Naive thymus-derived CD4-positive, alpha-beta T cell (primary cell): ENCODE measurements at regions not wholly inside any gene's neighbourhood (a gene's known extent, or its start where the extent isn't known, plus 50 kb on each side); places are given as distances from the start of the nearest gene placed in this dataset.
"Not testable (repeated sequence)": the region's sequence is repeated elsewhere in the genome, so short reads cannot be mapped to it uniquely, and the experiment has no call there.

Experiments used
- ATAC-seq: fragments of 150-1000 bp; cut with Tn5 transposase; 2 replicates; pipeline ENCODE4 v1.10.0; 2021; ENCODE audit warnings: mild to moderate bottlenecking, moderate library complexity
- CTCF ChIA-PET: fragments of 350-600 bp; sonication (Branson Sonifier 250); formaldehyde crosslinking; loops from one replicate; lab custom pipeline; 2021; ENCODE audit warnings: antibody characterized with exemption; lab: Charles Lee
- POLR2A ChIA-PET: fragments of 350-600 bp; sonication (Branson Sonifier 250); formaldehyde crosslinking; loops from one replicate; lab custom pipeline; 2021; ENCODE audit warnings: antibody characterized with exemption, inconsistent platforms; lab: Charles Lee
- DNase-seq, 9 donors: peaks; one replicate each; pipeline versions ENCODE4 v3.0.0 to v3.0.0-alpha.2; 2020 to 2022; ENCODE audit warnings: mixed read lengths in 1 of 9
- H3K27ac ChIP-seq: one replicate; pipeline ENCODE4 v1.7.0; 2013; ENCODE audit warnings: mild to moderate bottlenecking, low read depth, low read length, moderate library complexity
- H3K27me3 ChIP-seq, 2 donors: one replicate each; pipeline ENCODE4 v1.7.0; 2013; ENCODE audit warnings: low read length in 2 of 2, mild to moderate bottlenecking in 2 of 2, moderate library complexity in 2 of 2; ENCODE audit not compliant: control insufficient read depth in 2 of 2, insufficient read depth in 2 of 2
- H3K36me3 ChIP-seq, 3 experiments: 1 replicate in 2 of 3; 2 replicates in 1 of 3; pipeline ENCODE4 v1.7.0; 2013; ENCODE audit warnings: low read length in 3 of 3, mild to moderate bottlenecking in 3 of 3, moderate library complexity in 1 of 3; ENCODE audit not compliant: insufficient read depth in 3 of 3, control insufficient read depth in 2 of 3
- H3K4me1 ChIP-seq, 2 donors: one replicate each; pipeline ENCODE4 v1.7.0; 2013; ENCODE audit warnings: low read length in 2 of 2, mild to moderate bottlenecking in 2 of 2, moderate library complexity in 1 of 2; ENCODE audit not compliant: control insufficient read depth in 2 of 2, insufficient read depth in 2 of 2
- H3K4me3 ChIP-seq: 2 replicates; pipeline ENCODE4 v1.7.0; 2013; ENCODE audit warnings: mild to moderate bottlenecking, low read length
- H3K9me3 ChIP-seq, 3 experiments: 1 replicate in 2 of 3; 2 replicates in 1 of 3; pipeline ENCODE4 v1.7.0; 2013; ENCODE audit warnings: low read length in 3 of 3; ENCODE audit not compliant: control insufficient read depth in 2 of 3
- H3K27ac Mint-ChIP-seq, 9 donors: one replicate each; pipeline ENCODE4 v1.8.0; 2020 to 2022; ENCODE audit warnings: mixed read lengths in 9 of 9, mild to moderate bottlenecking in 8 of 9, moderate library complexity in 5 of 9, inconsistent platforms in 2 of 9
- H3K27me3 Mint-ChIP-seq, 5 donors: one replicate each; pipeline ENCODE4 v1.8.0; 2021 to 2022; ENCODE audit warnings: mixed read lengths in 5 of 5, mild to moderate bottlenecking in 1 of 5
- H3K36me3 Mint-ChIP-seq, 5 donors: one replicate each; pipeline ENCODE4 v1.8.0; 2020 to 2022; ENCODE audit warnings: mixed read lengths in 5 of 5, mild to moderate bottlenecking in 3 of 5, inconsistent platforms in 1 of 5
- H3K4me1 Mint-ChIP-seq, 7 donors: one replicate each; pipeline ENCODE4 v1.8.0; 2020 to 2022; ENCODE audit warnings: mixed read lengths in 7 of 7, mild to moderate bottlenecking in 3 of 7, inconsistent platforms in 1 of 7
- H3K4me3 Mint-ChIP-seq, 10 donors: one replicate each; pipeline ENCODE4 v1.8.0; 2020 to 2022; ENCODE audit warnings: mild to moderate bottlenecking in 10 of 10, mixed read lengths in 10 of 10, moderate library complexity in 6 of 10, inconsistent platforms in 2 of 10
- H3K9me3 Mint-ChIP-seq, 11 donors: one replicate each; pipeline ENCODE4 v1.8.0; 2020 to 2022; ENCODE audit warnings: mixed read lengths in 11 of 11, mild to moderate bottlenecking in 4 of 11, inconsistent platforms in 1 of 11, moderate library complexity in 1 of 11
- intact Hi-C, 2 donors: fragments of 100-400 bp; cut with micrococcal nuclease; formaldehyde crosslinking; loops; one replicate each; pipeline ENCODE4 v1.15.1; 2023

DNA sequence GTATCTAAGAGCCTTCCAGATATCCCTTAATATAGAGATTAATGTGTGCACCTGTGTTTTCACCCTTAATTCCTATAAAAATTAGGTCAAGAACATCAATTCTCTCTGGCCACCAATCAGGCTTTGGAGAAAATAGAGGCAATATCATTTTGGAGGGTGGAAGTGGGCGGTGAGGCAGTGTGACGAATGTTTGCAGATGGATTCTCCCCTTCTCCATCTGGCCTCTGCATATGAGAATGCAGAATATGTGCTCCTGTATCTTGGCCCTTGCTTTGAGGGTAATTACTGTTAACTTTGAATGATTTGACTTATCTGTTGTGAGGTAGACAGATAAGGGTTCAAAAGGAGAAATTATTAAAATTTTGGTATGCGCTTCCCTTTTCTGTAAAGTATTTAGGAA, 304.0 kb upstream of the NPSR1 start:
- Histone ChIP-seq H3K27ac (no peak overlapping the region), H3K4me1 (no peaks in the 10 kb centered on the region), H3K36me3 (no peaks in the 10 kb centered on the region), H3K4me3 (no peak overlapping the region), H3K27me3 (no peaks in the 10 kb centered on the region), H3K9me3 (no peaks in the 10 kb centered on the region)
- ATAC-seq (no peak), DNase-seq (no peak)
- H3K36me3 Mint-ChIP-seq: no peaks in the 10 kb centered on the region
- no peaks in the 10 kb centered on the region for H3K27me3 Mint-ChIP-seq
- intact Hi-C loops: no loop called here
- ChIA-PET POLR2A (no interaction called here), CTCF (no interaction called here)
- H3K4me1 Mint-ChIP-seq: no peaks in the 10 kb centered on the region
- no peak overlapping the region for H3K27ac Mint-ChIP-seq
- H3K9me3 Mint-ChIP-seq: peaks cover 0 to 9% (median 0%) of the 10 kb centered on the region in 11 donors
- H3K4me3 Mint-ChIP-seq: no peak overlapping the region

DNA sequence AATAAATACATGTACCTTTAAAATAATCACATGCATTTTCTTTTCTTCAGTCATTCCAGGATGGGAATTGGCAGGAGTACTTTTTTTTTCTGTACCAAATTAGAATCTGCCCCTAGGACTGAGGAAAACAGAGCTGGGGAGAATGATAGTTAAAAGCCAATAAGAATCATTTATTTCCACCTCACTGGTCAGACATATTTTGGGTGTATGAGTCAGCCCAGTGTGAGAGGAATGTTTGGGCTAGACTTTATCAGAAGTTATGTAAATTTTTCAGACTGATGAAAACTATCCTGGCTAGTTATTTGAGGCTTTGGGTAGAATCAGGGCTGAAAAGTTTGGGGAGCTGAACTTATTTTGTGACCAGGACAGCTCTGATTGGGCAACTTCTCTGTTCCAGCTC, 303.1 kb upstream of the NPSR1 start:
- no peaks in the 10 kb centered on the region for H3K36me3 ChIP-seq
- POLR2A ChIA-PET: no interaction called here
- no peak overlapping the region for H3K27ac ChIP-seq
- Mint-ChIP-seq H3K9me3 (peaks cover 0 to 9% (median 0%) of the 10 kb centered on the region in 11 donors), H3K36me3 (no peaks in the 10 kb centered on the region), H3K27me3 (no peaks in the 10 kb centered on the region), H3K4me3 (no peak overlapping the region), H3K27ac (no peak overlapping the region), H3K4me1 (no peaks in the 10 kb centered on the region)
- H3K4me3 ChIP-seq: no peak overlapping the region
- no peak for ATAC-seq
- intact Hi-C loops: no loop called here
- CTCF ChIA-PET: no interaction called here
- H3K9me3 ChIP-seq: no peaks in the 10 kb centered on the region
- H3K27me3 ChIP-seq: no peaks in the 10 kb centered on the region
- no peaks in the 10 kb centered on the region for H3K4me1 ChIP-seq
- no peak for DNase-seq

- Mint-ChIP-seq H3K27ac (no peak overlapping the region), H3K4me3 (no peak overlapping the region), H3K4me1 (no peaks in the 10 kb centered on the region), H3K36me3 (no peaks in the 10 kb centered on the region), H3K9me3 (peaks cover 0 to 9% (median 0%) of the 10 kb centered on the region in 11 donors), H3K27me3 (no peaks in the 10 kb centered on the region)
- no peak overlapping the region for H3K27ac ChIP-seq
- intact Hi-C loops: no loop called here
- no peak overlapping the region for H3K4me3 ChIP-seq
- POLR2A ChIA-PET: no interaction called here
- H3K4me1 ChIP-seq: no peaks in the 10 kb centered on the region
- no peak for DNase-seq
- no peaks in the 10 kb centered on the region for H3K9me3 ChIP-seq
- CTCF ChIA-PET: interaction anchor here (1.1 kb wide), 1 partner anchor 37 kb away, joined by 3 read pairs; no protein-coding TSS in a partner anchor
- ATAC-seq: no peak
- H3K27me3 ChIP-seq: no peaks in the 10 kb centered on the region
- no peaks in the 10 kb centered on the region for H3K36me3 ChIP-seq
Observed at GRCh38 chr7:34357068-34357467, 300.9 kb upstream of the NPSR1 start.

DNA sequence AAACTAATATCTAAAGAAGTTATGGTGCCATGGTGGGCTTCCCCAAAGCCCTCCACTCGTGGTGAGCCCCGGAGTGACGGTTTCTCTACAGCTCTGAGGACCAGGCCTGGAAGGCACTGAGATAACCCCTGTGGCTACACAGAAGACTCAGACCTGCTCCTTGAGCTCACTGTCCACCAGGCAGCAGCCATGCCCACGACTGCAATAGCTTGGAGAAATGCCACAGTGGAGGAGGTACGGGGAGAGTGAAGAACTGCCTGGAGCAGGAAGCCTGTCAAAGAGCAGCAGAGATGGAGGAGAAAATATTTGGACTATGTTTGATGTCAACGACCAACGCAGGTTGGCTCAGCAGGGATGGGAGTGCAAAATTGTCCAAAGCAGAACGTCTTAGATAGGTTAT, 300.1 kb upstream of the NPSR1 start:
- Mint-ChIP-seq H3K36me3 (no peaks in the 10 kb centered on the region), H3K27ac (no peak overlapping the region), H3K4me1 (no peaks in the 10 kb centered on the region), H3K27me3 (no peaks in the 10 kb centered on the region), H3K4me3 (no peak overlapping the region), H3K9me3 (peaks cover 0 to 9% (median 0%) of the 10 kb centered on the region in 11 donors)
- ATAC-seq (no peak), DNase-seq (no peak)
- POLR2A ChIA-PET: no interaction called here
- CTCF ChIA-PET: no interaction called here
- intact Hi-C loops: no loop called here
- Histone ChIP-seq H3K4me3 (no peak overlapping the region), H3K4me1 (no peaks in the 10 kb centered on the region), H3K36me3 (no peaks in the 10 kb centered on the region), H3K27me3 (no peaks in the 10 kb centered on the region), H3K9me3 (no peaks in the 10 kb centered on the region), H3K27ac (no peak overlapping the region)

GRCh38 chr7:34358578-34358977, 299.4 kb upstream of the NPSR1 start:
- POLR2A ChIA-PET: not testable (repeated sequence)

GRCh38 chr7:34361663-34362250, 296.3 kb upstream of the NPSR1 start:
- Mint-ChIP-seq H3K4me3 (no peak overlapping the region), H3K36me3 (no peaks in the 10 kb centered on the region)
- POLR2A ChIA-PET: no interaction called here

More at GRCh38 chr7:34358578-34358977, 299.4 kb upstream of the NPSR1 start:
- ATAC-seq, H3K9me3 ChIP-seq, H3K4me1 Mint-ChIP-seq, H3K27ac ChIP-seq, H3K36me3 ChIP-seq, H3K27ac Mint-ChIP-seq, H3K27me3 ChIP-seq, H3K4me1 ChIP-seq, DNase-seq, H3K4me3 ChIP-seq, H3K4me3 Mint-ChIP-seq, H3K27me3 Mint-ChIP-seq, intact Hi-C loops, CTCF ChIA-PET, H3K36me3 Mint-ChIP-seq, H3K9me3 Mint-ChIP-seq: not testable (repeated sequence)

DNA sequence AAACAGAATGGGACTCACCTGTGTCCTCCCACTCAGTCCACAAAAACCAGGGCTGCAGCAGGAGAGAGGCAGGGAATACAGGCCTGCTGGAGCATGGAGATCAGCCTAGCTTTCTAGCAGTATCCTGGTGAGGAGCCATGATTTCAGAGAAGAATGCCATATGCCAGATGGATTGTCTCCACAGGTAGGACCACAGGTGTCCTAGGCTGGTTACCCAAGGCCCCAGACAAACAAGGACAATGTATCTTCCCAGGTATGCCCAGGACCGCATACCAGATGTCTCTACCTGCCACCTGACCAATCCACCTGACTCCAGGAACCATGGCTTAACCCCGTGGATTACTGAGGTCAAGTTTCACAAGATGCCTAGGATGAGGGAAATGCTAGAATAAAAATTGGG, 295.4 kb upstream of the NPSR1 start:
- DNase-seq (no peak), ATAC-seq (no peak)
- H3K4me1 Mint-ChIP-seq: no peaks in the 10 kb centered on the region

More at GRCh38 chr7:34361663-34362250, 296.3 kb upstream of the NPSR1 start:
- H3K4me1 ChIP-seq: no peaks in the 10 kb centered on the region
- no peaks in the 10 kb centered on the region for H3K36me3 ChIP-seq
- no peaks in the 10 kb centered on the region for H3K27me3 Mint-ChIP-seq
- no peaks in the 10 kb centered on the region for H3K27me3 ChIP-seq
- DNase-seq: no peak
- H3K27ac ChIP-seq: no peak overlapping the region
- no peak overlapping the region for H3K4me3 ChIP-seq
- H3K27ac Mint-ChIP-seq: no peak overlapping the region
- H3K9me3 ChIP-seq: no peaks in the 10 kb centered on the region
- ATAC-seq: no peak
- CTCF ChIA-PET: no interaction called here
- H3K4me1 Mint-ChIP-seq: no peaks in the 10 kb centered on the region
- peaks cover 0 to 6% (median 0%) of the 10 kb centered on the region in 11 donors for H3K9me3 Mint-ChIP-seq
- intact Hi-C loops: no loop called here

More for the DNA sequence above, 295.4 kb upstream of the NPSR1 start:
- Mint-ChIP-seq H3K27ac (no peak overlapping the region), H3K36me3 (no peaks in the 10 kb centered on the region), H3K4me3 (no peak overlapping the region), H3K27me3 (no peaks in the 10 kb centered on the region), H3K9me3 (peaks cover 0 to 6% (median 0%) of the 10 kb centered on the region in 11 donors)
- H3K27me3 ChIP-seq: no peaks in the 10 kb centered on the region
- CTCF ChIA-PET: no interaction called here
- POLR2A ChIA-PET: no interaction called here
- H3K27ac ChIP-seq: no peak overlapping the region
- intact Hi-C loops: no loop called here
- H3K4me1 ChIP-seq: no peaks in the 10 kb centered on the region
- no peaks in the 10 kb centered on the region for H3K36me3 ChIP-seq
- no peaks in the 10 kb centered on the region for H3K9me3 ChIP-seq
- H3K4me3 ChIP-seq: no peak overlapping the region
